Spleen (tissue), 11 donors: ENCODE measurements at regions not wholly inside any gene's neighbourhood (a gene's known extent, or its start where the extent isn't known, plus 50 kb on each side); places are given as distances from the start of the nearest gene placed in this dataset.

Experiments used
- DNase-seq: peaks from one replicate; pipeline ENCODE4 v3.0.0-alpha.2; 2020
- H3K27ac ChIP-seq, 8 donors: fragments of 200-600 bp; sonication (generic) in 7 of 8; 1 replicate in 4 of 8; 2 replicates in 4 of 8; pipeline versions ENCODE4 v1.5.0 to v1.8.0; 2016 to 2021; ENCODE audit warnings: inconsistent platforms in 4 of 8, mild to moderate bottlenecking in 4 of 8, moderate library complexity in 1 of 8
- H3K27me3 ChIP-seq, 7 donors: fragments of 200-600 bp; sonication (generic) in 6 of 7; replicated peaks in 1 of 7; 1 replicate in 4 of 7; 2 replicates in 3 of 7; pipeline versions ENCODE4 v1.5.0 to v1.8.0; 2016 to 2021; ENCODE audit warnings: inconsistent platforms in 3 of 7, mild to moderate bottlenecking in 1 of 7
- H3K36me3 ChIP-seq, 6 donors: fragments of 200-600 bp; sonication (generic) in 5 of 6; 1 replicate in 4 of 6; 2 replicates in 2 of 6; pipeline versions ENCODE4 v1.5.0 to v1.8.0; 2016 to 2021; ENCODE audit warnings: inconsistent platforms in 2 of 6
- H3K4me1 ChIP-seq, 6 donors: fragments of 200-600 bp; sonication (generic) in 5 of 6; 1 replicate in 3 of 6; 2 replicates in 3 of 6; pipeline versions ENCODE4 v1.5.0 to v1.8.0; 2016 to 2021; ENCODE audit warnings: inconsistent platforms in 3 of 6
- H3K4me3 ChIP-seq, 8 donors: fragments of 200-600 bp; sonication (generic) in 7 of 8; 1 replicate in 4 of 8; 2 replicates in 4 of 8; pipeline versions ENCODE4 v1.5.0 to v1.8.0; 2016 to 2021; ENCODE audit warnings: inconsistent platforms in 4 of 8, mild to moderate bottlenecking in 4 of 8, moderate library complexity in 2 of 8
- H3K9me3 ChIP-seq, 8 donors: fragments of 200-600 bp; sonication (generic) in 7 of 8; 1 replicate in 4 of 8; 2 replicates in 4 of 8; pipeline versions ENCODE4 v1.5.0 to v1.8.0; 2016 to 2021; ENCODE audit warnings: inconsistent platforms in 4 of 8
- CTCF ChIP-seq, 11 experiments: fragments of 200-600 bp in 7 of 11; fragments of 450-650 bp in 4 of 11; sonication (generic) in 4 of 11; IDR thresholded peaks in 8 of 11; conservative IDR thresholded peaks in 3 of 11; 1 replicate in 7 of 11; 2 replicates in 4 of 11; pipeline versions ENCODE4 v1.4.0 to v1.8.0; 2016 to 2021; ENCODE audit warnings: antibody characterized with exemption in 11 of 11, inconsistent platforms in 4 of 11, mild to moderate bottlenecking in 1 of 11
- POLR2A ChIP-seq, 3 donors: fragments of 450-650 bp; IDR thresholded peaks; one replicate each; pipeline ENCODE4 v1.5.1; 2017; ENCODE audit warnings: antibody characterized with exemption in 3 of 3, mild to moderate bottlenecking in 1 of 3
- POLR2AphosphoS5 ChIP-seq, 3 donors: sonication (generic); formaldehyde crosslinking; IDR thresholded peaks; one replicate each; pipeline ENCODE4 v1.5.1; 2017; ENCODE audit warnings: antibody characterized with exemption in 3 of 3
- WGBS, 5 donors: extraction: QIAGEN DNeasy Blood & Tissue Kit in 3 of 5; methylation state at CpG; one replicate each; pipeline versions ENCODE4 v1.1.5 to v1.1.7; 2013 to 2018; 5-methylcytosine and 5-hydroxymethylcytosine counted together
- intact Hi-C: fragments of 100-400 bp; cut with DNase I; formaldehyde crosslinking; loops from one replicate; pipeline ENCODE4 v1.15.0; 2023; ENCODE audit warnings: low total_unique reads
- donor health status: healthy with polysubstance abuse.
- donor health status: DM: no; HTN: no; CAD: no; lungs with moderate emphysema.
- donor health status: DM: no; HTN: no; CAD: no.
- donor health status: Bipolar disorder and iron deficiency.
- donor health status: healthy.
- donor health status: DM: no; HTN: no; CAD: no.
- donor health status: DM: yes; HTN: yes; CAD: no.

- Histone ChIP-seq H3K27ac (no peak overlapping the region), H3K4me1 (no peaks in the 10 kb centered on the region), H3K27me3 (no peaks in the 10 kb centered on the region), H3K4me3 (no peak overlapping the region), H3K36me3 (no peaks in the 10 kb centered on the region), H3K9me3 (peaks cover 0 to 3% (median 0%) of the 10 kb centered on the region in 8 donors)
- intact Hi-C loops: no loop called here
- TF ChIP-seq POLR2A (IDR thresholded peaks at IDR 0.05) (no peak), POLR2AphosphoS5 (IDR thresholded peaks at IDR 0.05) (no peak), CTCF (IDR thresholded peaks at IDR 0.05 in 8 of 11, conservative IDR thresholded peaks at IDR 0.05 in 3 of 11) (no peak)
- no peak for DNase-seq
- 76 to 95% (median 85%) methylated on average over 1 of the region's 1 CpG for whole genome bisulfite sequencing, 5 donors
Measured at GRCh38 chr13:62432295-62432694, 1016.6 kb upstream of the PCDH20 start.

DNA sequence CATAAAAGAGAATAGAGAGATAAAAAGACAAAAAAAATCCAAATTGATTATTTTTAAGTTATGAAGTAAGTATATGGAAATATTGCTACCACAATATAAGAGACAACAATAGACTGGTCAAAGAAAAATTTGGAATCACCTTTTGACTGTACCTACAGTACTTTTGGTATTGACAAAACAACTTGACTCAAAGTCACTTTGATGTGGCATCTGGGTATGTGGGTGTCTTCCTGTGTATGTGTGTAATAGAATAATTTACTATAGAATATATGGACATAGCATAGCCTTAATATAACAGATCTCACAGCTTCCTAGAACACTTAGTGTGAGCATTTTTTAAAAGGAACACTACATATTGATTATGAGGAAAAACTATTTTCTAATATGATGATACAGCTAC lies 1016.2 kb upstream of the PCDH20 start:
- no peak overlapping the region for H3K27ac ChIP-seq
- H3K9me3 ChIP-seq: peaks cover 0 to 3% (median 0%) of the 10 kb centered on the region in 8 donors
- DNase-seq: no peak
- no peaks in the 10 kb centered on the region for H3K36me3 ChIP-seq
- intact Hi-C loops: no loop called here
- no peaks in the 10 kb centered on the region for H3K27me3 ChIP-seq
- TF ChIP-seq CTCF (IDR thresholded peaks at IDR 0.05 in 8 of 11, conservative IDR thresholded peaks at IDR 0.05 in 3 of 11): no peak
- TF ChIP-seq POLR2A (IDR thresholded peaks at IDR 0.05): no peak
- TF ChIP-seq POLR2AphosphoS5 (IDR thresholded peaks at IDR 0.05): no peak
- no peaks in the 10 kb centered on the region for H3K4me1 ChIP-seq
- no peak overlapping the region for H3K4me3 ChIP-seq

GRCh38 chr13:62418872-62419271 lies 1003.2 kb upstream of the PCDH20 start:
- intact Hi-C loops: no loop called here
- H3K4me3 ChIP-seq: no peak overlapping the region
- TF ChIP-seq CTCF (IDR thresholded peaks at IDR 0.05 in 8 of 11, conservative IDR thresholded peaks at IDR 0.05 in 3 of 11) (no peak), POLR2A (IDR thresholded peaks at IDR 0.05) (no peak), POLR2AphosphoS5 (IDR thresholded peaks at IDR 0.05) (no peak)
- 77 to 84% (median 80%) methylated on average over 3 of the region's 3 CpGs for WGBS, 5 donors
- no peaks in the 10 kb centered on the region for H3K27me3 ChIP-seq
- H3K4me1 ChIP-seq: no peaks in the 10 kb centered on the region
- no peak overlapping the region for H3K27ac ChIP-seq
- no peaks in the 10 kb centered on the region for H3K9me3 ChIP-seq
- no peak for DNase-seq
- H3K36me3 ChIP-seq: no peaks in the 10 kb centered on the region

GRCh38 chr13:62418376-62418775 lies 1002.7 kb upstream of the PCDH20 start:
- H3K4me3 ChIP-seq: no peak overlapping the region
- TF ChIP-seq CTCF (IDR thresholded peaks at IDR 0.05 in 8 of 11, conservative IDR thresholded peaks at IDR 0.05 in 3 of 11) (no peak), POLR2A (IDR thresholded peaks at IDR 0.05) (no peak), POLR2AphosphoS5 (IDR thresholded peaks at IDR 0.05) (no peak)
- WGBS, 5 donors: 59 to 69% (median 61%) methylated on average over 4 of the region's 4 CpGs
- H3K27ac ChIP-seq: no peak overlapping the region
- H3K27me3 ChIP-seq: no peaks in the 10 kb centered on the region
- H3K9me3 ChIP-seq: no peaks in the 10 kb centered on the region
- no peaks in the 10 kb centered on the region for H3K4me1 ChIP-seq
- H3K36me3 ChIP-seq: no peaks in the 10 kb centered on the region
- intact Hi-C loops: no loop called here
- DNase-seq: no peak
